ENCODE measurements at regions not wholly inside any gene's neighbourhood (a gene's known extent, or its start where the extent isn't known, plus 50 kb on each side); places are given as distances from the start of the nearest gene placed in this dataset.

GRCh38 chr7:46366526-46366925, 445.5 kb upstream of the IGFBP3 start:
- H3K4me3 ChIP-seq (ENCODE audit: low read length in 2 of 2): no peak overlapping the region
- Mint-ChIP-seq H3K4me3 (no peak overlapping the region), H3K9me3 (peaks cover 0 to 2% (median 0%) of the 10 kb centered on the region in 8 donors), H3K4me1 (no peaks in the 10 kb centered on the region), H3K36me3 (no peaks in the 10 kb centered on the region), H3K27me3 (no peaks in the 10 kb centered on the region), H3K27ac (no peak overlapping the region)
- H3K27ac ChIP-seq (ENCODE audit: low read depth, low read length): no peak overlapping the region
- intact Hi-C loops (cut with micrococcal nuclease): no loop called here
- no peaks in the 10 kb centered on the region for H3K9me3 ChIP-seq (ENCODE audit: control insufficient read depth in 1 of 2, low read length in 2 of 2)
- H3K36me3 ChIP-seq (ENCODE audit: insufficient read depth, low read length): no peaks in the 10 kb centered on the region
- DNase-seq: no peak
- H3K4me1 ChIP-seq (ENCODE audit: insufficient read depth, low read length): no peaks in the 10 kb centered on the region
- H3K27me3 ChIP-seq (ENCODE audit: insufficient read depth, low read length): no peaks in the 10 kb centered on the region
- POLR2A ChIA-PET (ENCODE audit: partially characterized antibody): no interaction called here
- CTCF ChIA-PET (ENCODE audit: partially characterized antibody): no interaction called here

DNA sequence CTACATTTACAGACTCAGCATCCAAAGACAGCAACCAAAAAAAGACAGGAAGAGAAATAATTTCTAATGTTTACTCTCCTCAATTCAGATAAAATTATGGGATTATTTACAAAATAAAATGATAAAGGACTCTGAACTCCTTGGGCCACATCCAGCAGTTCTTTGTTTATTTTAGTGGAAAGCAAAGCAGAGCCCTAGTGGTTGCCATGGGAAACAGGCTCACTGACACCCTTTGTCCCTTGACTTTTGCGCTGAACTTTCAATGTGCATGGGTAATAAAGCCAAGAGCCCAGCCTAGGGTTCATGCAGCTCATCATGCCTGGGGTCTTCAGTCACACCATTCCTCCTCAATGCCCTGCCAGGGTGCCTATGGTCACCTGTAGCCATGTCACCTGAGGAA, 442.6 kb upstream of the IGFBP3 start:
- no peak for DNase-seq
- Mint-ChIP-seq H3K4me3 (no peak overlapping the region), H3K27me3 (no peaks in the 10 kb centered on the region)

GRCh38 chr7:46360811-46361210, 439.7 kb upstream of the IGFBP3 start:
- no peak for DNase-seq
- Histone ChIP-seq H3K4me3 (ENCODE audit: low read length in 2 of 2) (no peak overlapping the region), H3K9me3 (ENCODE audit: control insufficient read depth in 1 of 2, low read length in 2 of 2) (no peaks in the 10 kb centered on the region), H3K36me3 (ENCODE audit: insufficient read depth, low read length) (no peaks in the 10 kb centered on the region), H3K27me3 (ENCODE audit: insufficient read depth, low read length) (no peaks in the 10 kb centered on the region), H3K27ac (ENCODE audit: low read depth, low read length) (no peak overlapping the region), H3K4me1 (ENCODE audit: insufficient read depth, low read length) (no peaks in the 10 kb centered on the region)
- Mint-ChIP-seq H3K4me3 (no peak overlapping the region), H3K27ac (no peak overlapping the region), H3K4me1 (no peaks in the 10 kb centered on the region), H3K36me3 (no peaks in the 10 kb centered on the region), H3K9me3 (peaks cover 0 to 2% (median 0%) of the 10 kb centered on the region in 8 donors), H3K27me3 (no peaks in the 10 kb centered on the region)
- intact Hi-C loops (cut with micrococcal nuclease): no loop called here
- ChIA-PET CTCF (ENCODE audit: partially characterized antibody) (no interaction called here), POLR2A (ENCODE audit: partially characterized antibody) (no interaction called here)

More for the DNA sequence above, 442.6 kb upstream of the IGFBP3 start:
- Mint-ChIP-seq H3K9me3 (peaks cover 0 to 2% (median 0%) of the 10 kb centered on the region in 8 donors), H3K36me3 (no peaks in the 10 kb centered on the region), H3K4me1 (no peaks in the 10 kb centered on the region), H3K27ac (no peak overlapping the region)
- H3K9me3 ChIP-seq (ENCODE audit: control insufficient read depth in 1 of 2, low read length in 2 of 2): no peaks in the 10 kb centered on the region
- no peak overlapping the region for H3K27ac ChIP-seq (ENCODE audit: low read depth, low read length)
- H3K36me3 ChIP-seq (ENCODE audit: insufficient read depth, low read length): no peaks in the 10 kb centered on the region
- H3K27me3 ChIP-seq (ENCODE audit: insufficient read depth, low read length): no peaks in the 10 kb centered on the region
- POLR2A ChIA-PET (ENCODE audit: partially characterized antibody): no interaction called here
- H3K4me3 ChIP-seq (ENCODE audit: low read length in 2 of 2): no peak overlapping the region
- H3K4me1 ChIP-seq (ENCODE audit: insufficient read depth, low read length): no peaks in the 10 kb centered on the region
- CTCF ChIA-PET (ENCODE audit: partially characterized antibody): no interaction called here
- intact Hi-C loops (cut with micrococcal nuclease): no loop called here

DNA sequence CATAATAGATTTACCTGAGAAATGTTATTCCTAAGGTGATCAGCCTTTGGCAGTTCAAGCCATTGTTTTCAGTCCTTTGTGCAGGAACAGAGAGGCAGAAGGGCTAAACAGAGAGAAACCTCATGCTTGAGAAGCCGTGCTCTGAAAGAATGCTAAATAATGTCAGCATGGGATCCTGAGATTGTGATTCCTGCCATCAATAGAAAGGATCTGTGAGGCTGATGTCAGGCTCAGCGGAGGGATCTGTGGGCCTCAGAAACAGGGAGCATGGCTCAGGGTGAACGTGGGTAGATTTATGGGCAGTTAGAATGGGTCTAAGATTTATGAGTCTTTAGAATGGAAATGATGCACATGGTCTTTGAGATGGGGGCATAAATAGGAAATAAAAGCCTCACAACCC, 439.2 kb upstream of the IGFBP3 start:
- no peak overlapping the region for H3K27ac Mint-ChIP-seq
- POLR2A ChIA-PET (ENCODE audit: partially characterized antibody): no interaction called here
- no peaks in the 10 kb centered on the region for H3K4me1 Mint-ChIP-seq
- Histone ChIP-seq H3K4me3 (ENCODE audit: low read length in 2 of 2) (no peak overlapping the region), H3K27ac (ENCODE audit: low read depth, low read length) (no peak overlapping the region), H3K4me1 (ENCODE audit: insufficient read depth, low read length) (no peaks in the 10 kb centered on the region), H3K27me3 (ENCODE audit: insufficient read depth, low read length) (no peaks in the 10 kb centered on the region), H3K9me3 (ENCODE audit: control insufficient read depth in 1 of 2, low read length in 2 of 2) (no peaks in the 10 kb centered on the region), H3K36me3 (ENCODE audit: insufficient read depth, low read length) (no peaks in the 10 kb centered on the region)
- CTCF ChIA-PET (ENCODE audit: partially characterized antibody): no interaction called here
- intact Hi-C loops (cut with micrococcal nuclease): no loop called here
- H3K27me3 Mint-ChIP-seq: no peaks in the 10 kb centered on the region
- DNase-seq: no peak
- peaks cover 0 to 2% (median 0%) of the 10 kb centered on the region in 8 donors for H3K9me3 Mint-ChIP-seq
- H3K36me3 Mint-ChIP-seq: no peaks in the 10 kb centered on the region
- H3K4me3 Mint-ChIP-seq: no peak overlapping the region

GRCh38 chr7:46357851-46358250, 436.8 kb upstream of the IGFBP3 start:
- no peaks in the 10 kb centered on the region for H3K9me3 ChIP-seq (ENCODE audit: control insufficient read depth in 1 of 2, low read length in 2 of 2)
- POLR2A ChIA-PET (ENCODE audit: partially characterized antibody): no interaction called here
- H3K27ac Mint-ChIP-seq: no peak overlapping the region
- H3K27me3 ChIP-seq (ENCODE audit: insufficient read depth, low read length): no peaks in the 10 kb centered on the region
- no peaks in the 10 kb centered on the region for H3K36me3 Mint-ChIP-seq
- DNase-seq: no peak
- H3K9me3 Mint-ChIP-seq: peaks cover 0 to 2% (median 0%) of the 10 kb centered on the region in 8 donors
- H3K4me3 Mint-ChIP-seq: no peak overlapping the region
- H3K4me3 ChIP-seq (ENCODE audit: low read length in 2 of 2): no peak overlapping the region
- no peaks in the 10 kb centered on the region for H3K36me3 ChIP-seq (ENCODE audit: insufficient read depth, low read length)
- intact Hi-C loops (cut with micrococcal nuclease): no loop called here
- no peaks in the 10 kb centered on the region for H3K27me3 Mint-ChIP-seq
- CTCF ChIA-PET (ENCODE audit: partially characterized antibody): interaction anchor here (1.4 kb wide), 1 partner anchor 440 kb away, joined by 4 read pairs; no protein-coding TSS in a partner anchor
- H3K27ac ChIP-seq (ENCODE audit: low read depth, low read length): no peak overlapping the region
- H3K4me1 ChIP-seq (ENCODE audit: insufficient read depth, low read length): no peaks in the 10 kb centered on the region
- H3K4me1 Mint-ChIP-seq: no peaks in the 10 kb centered on the region

- H3K4me1 ChIP-seq (ENCODE audit: insufficient read depth, low read length): no peaks in the 10 kb centered on the region
- no peaks in the 10 kb centered on the region for H3K36me3 Mint-ChIP-seq
- intact Hi-C loops (cut with micrococcal nuclease): no loop called here
- H3K4me3 Mint-ChIP-seq: no peak overlapping the region
- DNase-seq: no peak
- peaks cover 0 to 2% (median 0%) of the 10 kb centered on the region in 8 donors for H3K9me3 Mint-ChIP-seq
- CTCF ChIA-PET (ENCODE audit: partially characterized antibody): interaction anchor here (1.4 kb wide), 1 partner anchor 440 kb away, joined by 4 read pairs; no protein-coding TSS in a partner anchor
- no peak overlapping the region for H3K27ac ChIP-seq (ENCODE audit: low read depth, low read length)
- H3K36me3 ChIP-seq (ENCODE audit: insufficient read depth, low read length): no peaks in the 10 kb centered on the region
- no peak overlapping the region for H3K4me3 ChIP-seq (ENCODE audit: low read length in 2 of 2)
- H3K27ac Mint-ChIP-seq: peak overlapping the region in 1 of 7 donors; percentile 50
- POLR2A ChIA-PET (ENCODE audit: partially characterized antibody): no interaction called here
- no peaks in the 10 kb centered on the region for H3K9me3 ChIP-seq (ENCODE audit: control insufficient read depth in 1 of 2, low read length in 2 of 2)
- H3K27me3 ChIP-seq (ENCODE audit: insufficient read depth, low read length): no peaks in the 10 kb centered on the region
- H3K4me1 Mint-ChIP-seq: no peaks in the 10 kb centered on the region
- no peaks in the 10 kb centered on the region for H3K27me3 Mint-ChIP-seq
These were observed 436.2 kb upstream of the IGFBP3 start for GRCh38 chr7:46357290-46357689.

DNA sequence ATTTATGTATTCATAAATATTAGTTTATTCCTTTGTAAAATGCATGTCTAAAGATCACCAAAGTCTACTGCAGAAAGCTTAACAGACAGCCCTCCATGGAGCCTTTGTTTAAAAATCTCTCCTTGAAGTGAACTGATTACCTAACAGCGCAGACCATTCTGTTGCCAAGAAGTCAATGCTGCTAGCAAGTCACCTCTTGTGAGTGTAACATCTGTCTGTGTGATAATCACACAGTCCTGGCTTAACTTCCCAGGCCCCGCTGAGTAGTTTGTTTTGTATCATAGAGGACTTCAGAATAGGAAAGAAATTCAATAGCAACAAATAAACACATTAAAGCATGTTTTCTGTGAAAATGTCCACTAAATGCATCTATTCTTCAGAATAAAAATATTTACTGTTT, 435.3 kb upstream of the IGFBP3 start:
- no peak overlapping the region for H3K4me3 Mint-ChIP-seq
- H3K9me3 Mint-ChIP-seq: peaks cover 0 to 2% (median 0%) of the 10 kb centered on the region in 8 donors
- DNase-seq: no peak
- Histone ChIP-seq H3K9me3 (ENCODE audit: control insufficient read depth in 1 of 2, low read length in 2 of 2) (no peaks in the 10 kb centered on the region), H3K4me3 (ENCODE audit: low read length in 2 of 2) (no peak overlapping the region), H3K4me1 (ENCODE audit: insufficient read depth, low read length) (no peaks in the 10 kb centered on the region), H3K27me3 (ENCODE audit: insufficient read depth, low read length) (no peaks in the 10 kb centered on the region), H3K36me3 (ENCODE audit: insufficient read depth, low read length) (no peaks in the 10 kb centered on the region), H3K27ac (ENCODE audit: low read depth, low read length) (no peak overlapping the region)
- ChIA-PET POLR2A (ENCODE audit: partially characterized antibody) (no interaction called here), CTCF (ENCODE audit: partially characterized antibody) (interaction anchor here (1.6 kb wide), 1 partner anchor 9 kb away, joined by 4 read pairs; no protein-coding TSS in a partner anchor)
- no peaks in the 10 kb centered on the region for H3K27me3 Mint-ChIP-seq
- H3K27ac Mint-ChIP-seq: no peak overlapping the region
- intact Hi-C loops (cut with micrococcal nuclease): no loop called here
- no peaks in the 10 kb centered on the region for H3K4me1 Mint-ChIP-seq
- no peaks in the 10 kb centered on the region for H3K36me3 Mint-ChIP-seq

DNA sequence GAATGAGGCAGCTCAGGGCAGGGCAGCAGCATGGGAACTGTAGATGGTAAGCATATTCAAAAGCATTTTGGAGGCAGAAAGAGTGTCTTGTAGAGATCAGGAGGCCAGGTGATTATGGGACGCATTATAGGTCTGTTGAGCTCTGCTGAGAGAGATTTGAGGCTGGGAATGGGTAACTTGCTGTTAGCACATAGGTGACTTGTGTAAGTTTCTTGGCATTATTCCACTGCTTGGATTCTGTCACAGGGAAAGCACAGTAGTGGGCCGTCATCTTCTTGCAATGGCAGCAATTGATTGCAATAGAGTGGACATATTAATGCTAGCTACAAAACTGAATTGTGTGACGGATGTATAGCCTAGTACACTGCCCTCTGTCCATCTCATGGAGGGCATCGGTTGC, 434.3 kb upstream of the IGFBP3 start:
- H3K9me3 Mint-ChIP-seq: peaks cover 0 to 2% (median 0%) of the 10 kb centered on the region in 8 donors
- H3K4me1 Mint-ChIP-seq: no peaks in the 10 kb centered on the region
- no peaks in the 10 kb centered on the region for H3K36me3 ChIP-seq (ENCODE audit: insufficient read depth, low read length)
- POLR2A ChIA-PET (ENCODE audit: partially characterized antibody): no interaction called here
- CTCF ChIA-PET (ENCODE audit: partially characterized antibody): interaction anchor here (1.6 kb wide), 1 partner anchor 10 kb away, joined by 4 read pairs; no protein-coding TSS in a partner anchor
- no peak for DNase-seq
- no peak overlapping the region for H3K27ac Mint-ChIP-seq
- intact Hi-C loops (cut with micrococcal nuclease): no loop called here
- H3K27me3 ChIP-seq (ENCODE audit: insufficient read depth, low read length): no peaks in the 10 kb centered on the region
- no peak overlapping the region for H3K4me3 ChIP-seq (ENCODE audit: low read length in 2 of 2)
- no peaks in the 10 kb centered on the region for H3K27me3 Mint-ChIP-seq
- no peaks in the 10 kb centered on the region for H3K36me3 Mint-ChIP-seq
- H3K27ac ChIP-seq (ENCODE audit: low read depth, low read length): no peak overlapping the region
- no peaks in the 10 kb centered on the region for H3K9me3 ChIP-seq (ENCODE audit: control insufficient read depth in 1 of 2, low read length in 2 of 2)
- H3K4me3 Mint-ChIP-seq: no peak overlapping the region
- no peaks in the 10 kb centered on the region for H3K4me1 ChIP-seq (ENCODE audit: insufficient read depth, low read length)
